Mesothelial cell of epicardium (in vitro differentiated cells): ENCODE measurements at regions not wholly inside any gene's neighbourhood (a gene's known extent, or its start where the extent isn't known, plus 50 kb on each side); places are given as distances from the start of the nearest gene placed in this dataset.
A peak's percentile ranks its signal among the peaks of the same experiment; 100 is the strongest.
"Not testable (repeated sequence)": the region's sequence is repeated elsewhere in the genome, so short reads cannot be mapped to it uniquely, and the experiment has no call there.

Experiments
- DNase-seq, 2 experiments: peaks; one replicate each; pipeline ENCODE4 v3.0.0; 2021; ENCODE audit warnings: low spot score in 2 of 2; ENCODE audit not compliant: unreplicated experiment in 2 of 2
- H3K27ac Mint-ChIP-seq: 2 replicates; pipeline ENCODE4 v1.8.0; 2021; ENCODE audit warnings: mixed read lengths
- H3K27me3 Mint-ChIP-seq: 2 replicates; pipeline ENCODE4 v1.8.0; 2021; ENCODE audit warnings: low read depth, mixed read lengths
- H3K36me3 Mint-ChIP-seq: 2 replicates; pipeline ENCODE4 v1.8.0; 2021; ENCODE audit warnings: mixed read lengths
- H3K4me1 Mint-ChIP-seq: 2 replicates; pipeline ENCODE4 v1.8.0; 2021; ENCODE audit warnings: mixed read lengths
- H3K4me3 Mint-ChIP-seq: 2 replicates; pipeline ENCODE4 v1.8.0; 2021; ENCODE audit warnings: mild to moderate bottlenecking, moderate library complexity, mixed read lengths
- H3K9me3 Mint-ChIP-seq: 2 replicates; pipeline ENCODE4 v1.8.0; 2021; ENCODE audit warnings: mixed read lengths
- CTCF ChIP-seq: fragments of 200-600 bp; sonication (generic); IDR thresholded peaks from one replicate; pipeline ENCODE4 v1.5.0; 2021; ENCODE audit warnings: antibody characterized with exemption; ENCODE audit not compliant: unreplicated experiment

GRCh38 chr6:56730663-56731529 is 88.2 kb upstream of the DST start:
- TF ChIP-seq CTCF = no peak
- peak overlapping the region; percentile 50 for H3K27ac Mint-ChIP-seq
- H3K4me3 Mint-ChIP-seq = no peak overlapping the region
- no peaks in the 10 kb centered on the region for H3K27me3 Mint-ChIP-seq
- no peak for DNase-seq
- peaks cover 54% of the 10 kb centered on the region for H3K4me1 Mint-ChIP-seq
- H3K9me3 Mint-ChIP-seq = no peaks in the 10 kb centered on the region
- H3K36me3 Mint-ChIP-seq = peaks cover 2% of the 10 kb centered on the region

- H3K4me1 Mint-ChIP-seq = peaks cover 64% of the 10 kb centered on the region
- H3K27me3 Mint-ChIP-seq = no peaks in the 10 kb centered on the region
- no peak overlapping the region for H3K4me3 Mint-ChIP-seq
- H3K27ac Mint-ChIP-seq = no peak overlapping the region
- no peak for TF ChIP-seq CTCF
- no peaks in the 10 kb centered on the region for H3K9me3 Mint-ChIP-seq
- no peaks in the 10 kb centered on the region for H3K36me3 Mint-ChIP-seq
- no peak for DNase-seq
These were observed 87.0 kb upstream of the DST start for GRCh38 chr6:56729719-56730118.

GRCh38 chr6:56729166-56729565 is 86.5 kb upstream of the DST start:
- H3K9me3 Mint-ChIP-seq, DNase-seq, H3K36me3 Mint-ChIP-seq, H3K27me3 Mint-ChIP-seq, H3K27ac Mint-ChIP-seq, H3K4me3 Mint-ChIP-seq: not testable (repeated sequence)
- H3K4me1 Mint-ChIP-seq = peaks cover 70% of the 10 kb centered on the region

- Mint-ChIP-seq H3K27me3 (no peaks in the 10 kb centered on the region), H3K4me1 (peaks cover 64% of the 10 kb centered on the region), H3K27ac (peak overlapping the region; percentile 92), H3K4me3 (no peak overlapping the region), H3K36me3 (no peaks in the 10 kb centered on the region), H3K9me3 (no peaks in the 10 kb centered on the region)
- DNase-seq = no peak
- no peak for TF ChIP-seq CTCF
These were observed 84.6 kb upstream of the DST start for GRCh38 chr6:56727097-56727850.

- Mint-ChIP-seq H3K36me3 (peaks cover 8% of the 10 kb centered on the region), H3K4me1 (peaks cover 52% of the 10 kb centered on the region), H3K27me3 (no peaks in the 10 kb centered on the region), H3K9me3 (peaks cover 6% of the 10 kb centered on the region), H3K4me3 (no peak overlapping the region), H3K27ac (peak overlapping the region; percentile 93)
- no peak for TF ChIP-seq CTCF
- DNase-seq = no peak
These were observed 82.6 kb upstream of the DST start for GRCh38 chr6:56725254-56725653.

GRCh38 chr6:56724455-56724854 is 81.8 kb upstream of the DST start:
- peaks cover 14% of the 10 kb centered on the region for H3K36me3 Mint-ChIP-seq

More at GRCh38 chr6:56724455-56724854, 81.8 kb upstream of the DST start:
- Mint-ChIP-seq H3K9me3 (peaks cover 11% of the 10 kb centered on the region), H3K27ac (peak overlapping the region; percentile 78), H3K4me3 (no peak overlapping the region), H3K4me1 (peaks cover 46% of the 10 kb centered on the region), H3K27me3 (no peaks in the 10 kb centered on the region)
- no peak for TF ChIP-seq CTCF
- no peak for DNase-seq
